SK-MEL-5 (cell line): ENCODE measurements at regions not wholly inside any gene's neighbourhood (a gene's known extent, or its start where the extent isn't known, plus 50 kb on each side); places are given as distances from the start of the nearest gene placed in this dataset.

ENCODE experiments used
- DNase-seq: peaks from one replicate; pipeline ENCODE4 v3.0.0-alpha.2; 2016; ENCODE audit warnings: low read depth, low spot score
- in situ Hi-C: cut with HindIII; loops from 2 replicates; pipeline ENCODE4 v1.10.0; 2016; ENCODE audit warnings: low sequenced_read_pairs, high pct_unique_total_duplicates, low pct_unique_long_range_greater_than_20kb

DNA sequence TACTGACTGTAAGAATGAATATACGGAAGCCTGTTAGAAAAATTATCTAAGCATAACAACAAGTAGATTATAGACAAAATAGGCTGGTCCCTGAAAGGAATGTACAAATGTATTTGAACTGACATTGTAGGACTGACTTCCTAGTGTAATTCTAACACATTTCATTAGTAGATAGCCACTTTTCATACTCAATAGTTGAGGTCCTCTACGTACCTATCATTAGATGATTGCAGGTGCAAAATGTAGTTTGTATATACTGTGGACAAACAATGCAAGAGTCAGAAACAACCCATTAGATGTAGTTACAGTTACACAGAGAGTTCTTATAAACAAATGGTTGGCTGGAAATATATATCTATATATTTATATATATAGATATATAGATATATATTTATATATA, 402.3 kb upstream of the SLITRK6 start:
- DNase-seq, result no peak
- in situ Hi-C loops, result no loop called here

- no peak for DNase-seq
- in situ Hi-C loops, result no loop called here
Observed at GRCh38 chr13:86193281-86193680, 394.1 kb upstream of the SLITRK6 start.

DNA sequence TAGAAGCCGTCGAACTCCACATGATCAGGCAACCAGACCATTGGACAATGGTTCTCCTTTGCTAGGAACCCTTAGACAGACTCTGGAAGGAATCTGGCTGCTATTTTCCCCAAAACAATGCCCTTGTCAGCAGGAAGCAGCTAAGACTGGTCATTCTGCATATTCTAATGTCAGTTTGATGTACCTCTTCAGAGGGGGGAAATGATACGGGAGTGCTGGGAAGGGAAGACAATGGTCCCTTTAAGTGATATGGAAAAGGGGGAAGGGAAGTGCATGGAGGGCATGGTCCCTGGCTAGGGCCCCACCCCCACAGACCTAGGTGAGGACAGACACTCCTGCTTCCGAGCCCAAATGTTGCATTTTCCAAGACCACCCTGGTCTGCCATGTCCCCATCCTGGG, 389.0 kb upstream of the SLITRK6 start:
- no peak for DNase-seq
- in situ Hi-C loops, result no loop called here

DNA sequence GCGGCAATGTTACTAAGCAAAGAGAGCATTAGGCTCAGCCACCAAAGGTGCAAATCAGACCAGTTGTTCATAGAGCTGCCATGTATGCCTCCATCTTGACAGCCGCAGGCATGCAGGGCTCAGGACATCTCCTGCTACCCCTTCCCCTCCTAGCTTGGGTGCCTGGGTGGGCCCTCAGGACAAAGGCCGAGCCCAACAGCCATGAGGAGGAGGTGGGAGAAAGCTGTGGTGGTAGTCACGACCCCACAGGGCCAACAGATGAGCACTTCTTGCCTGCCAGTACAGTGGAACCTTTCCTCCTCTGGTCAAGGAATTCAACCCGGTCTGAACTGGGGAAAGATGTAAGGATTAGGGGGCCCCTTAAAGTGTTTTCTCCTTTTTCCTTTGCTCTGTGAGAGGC, 386.4 kb upstream of the SLITRK6 start:
- in situ Hi-C loops, result no loop called here

GRCh38 chr13:86185107-86185506, 385.9 kb upstream of the SLITRK6 start:
- in situ Hi-C loops, result no loop called here
- no peak for DNase-seq

More for the DNA sequence above, 386.4 kb upstream of the SLITRK6 start:
- no peak for DNase-seq

DNA sequence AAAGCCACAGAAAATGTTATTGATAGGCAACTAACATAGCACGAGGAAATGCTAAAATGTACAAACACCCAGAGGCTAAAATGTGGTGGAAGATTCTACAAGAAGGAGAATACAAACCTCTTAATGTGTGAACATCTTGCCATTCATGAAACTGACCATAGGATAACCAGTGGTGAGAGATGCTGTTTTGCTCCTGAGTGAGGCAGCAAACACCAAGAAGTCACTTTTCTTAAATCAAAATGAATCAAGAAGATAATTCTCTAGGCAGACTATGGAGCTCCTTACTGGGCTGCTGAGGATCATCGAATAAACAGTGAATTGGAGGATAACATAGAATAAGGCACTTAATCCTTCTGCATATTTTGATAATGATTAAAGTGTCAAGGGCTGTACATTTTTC, 375.4 kb upstream of the SLITRK6 start:
- DNase-seq, result peak; percentile 38
- in situ Hi-C loops, result no loop called here

DNA sequence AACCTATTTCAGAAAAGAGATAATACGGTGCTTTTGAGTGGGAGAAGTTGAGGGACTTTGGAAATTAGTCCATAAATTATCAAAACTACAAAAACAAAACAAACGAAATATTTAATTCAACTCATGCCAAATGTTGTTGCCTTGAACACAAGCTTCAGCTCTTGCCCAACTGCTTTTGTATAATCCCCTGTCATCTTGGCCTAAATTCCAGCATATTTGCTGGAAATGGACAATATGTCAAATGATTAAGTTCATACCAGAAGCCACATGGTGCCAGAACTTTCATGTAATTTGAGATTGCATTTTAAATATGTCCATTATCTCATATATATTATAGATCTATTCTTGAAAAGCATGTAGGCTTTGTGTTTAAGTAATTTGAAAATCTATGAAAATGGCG, 373.7 kb upstream of the SLITRK6 start:
- DNase-seq, result no peak
- in situ Hi-C loops, result no loop called here

DNA sequence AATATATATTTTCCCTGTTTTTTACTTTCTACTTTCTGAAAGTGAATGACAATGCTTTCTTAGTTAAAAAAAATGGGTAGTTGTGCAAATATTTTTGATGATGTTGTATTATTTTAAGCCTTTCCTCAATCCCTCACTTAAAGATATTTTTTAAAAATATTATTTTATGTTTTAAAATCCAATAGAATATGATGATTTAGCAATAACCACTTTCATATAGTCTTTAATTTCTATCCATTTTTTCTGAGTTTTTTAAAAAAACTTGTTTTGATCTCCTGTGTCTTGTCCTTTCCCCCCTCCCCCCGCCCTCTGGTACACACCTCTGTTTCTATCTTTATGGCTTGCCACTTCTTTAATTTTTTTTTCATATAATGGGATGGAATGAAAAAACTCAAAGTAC, 362.0 kb upstream of the SLITRK6 start:
- DNase-seq, result no peak
- in situ Hi-C loops, result no loop called here

DNA sequence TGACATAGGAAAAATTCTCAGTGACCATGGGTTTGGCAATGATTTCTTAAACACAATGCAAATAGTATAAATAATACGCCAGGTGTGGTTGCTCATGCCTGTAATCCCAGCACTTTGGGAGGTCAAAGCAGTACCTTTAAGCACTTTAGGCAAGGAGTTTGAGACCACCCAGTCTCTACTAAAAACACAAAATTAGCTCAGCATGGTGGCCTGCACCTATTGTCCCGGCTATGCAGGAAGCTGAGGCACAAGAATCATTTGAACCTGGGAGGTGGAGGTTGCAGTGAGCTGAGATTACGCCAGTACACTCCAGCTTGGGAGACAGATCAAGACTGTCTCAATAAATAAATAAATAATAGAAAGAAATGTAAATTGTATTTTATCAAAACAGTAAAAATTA, 356.5 kb upstream of the SLITRK6 start:
- in situ Hi-C loops, result no loop called here
- no peak for DNase-seq

GRCh38 chr13:86142080-86142479, 342.9 kb upstream of the SLITRK6 start:
- in situ Hi-C loops, result no loop called here
- DNase-seq, result no peak

GRCh38 chr13:86135856-86136255, 336.6 kb upstream of the SLITRK6 start:
- no peak for DNase-seq
- in situ Hi-C loops, result no loop called here

GRCh38 chr13:86121881-86122280, 322.7 kb upstream of the SLITRK6 start:
- no peak for DNase-seq
- in situ Hi-C loops, result no loop called here

DNA sequence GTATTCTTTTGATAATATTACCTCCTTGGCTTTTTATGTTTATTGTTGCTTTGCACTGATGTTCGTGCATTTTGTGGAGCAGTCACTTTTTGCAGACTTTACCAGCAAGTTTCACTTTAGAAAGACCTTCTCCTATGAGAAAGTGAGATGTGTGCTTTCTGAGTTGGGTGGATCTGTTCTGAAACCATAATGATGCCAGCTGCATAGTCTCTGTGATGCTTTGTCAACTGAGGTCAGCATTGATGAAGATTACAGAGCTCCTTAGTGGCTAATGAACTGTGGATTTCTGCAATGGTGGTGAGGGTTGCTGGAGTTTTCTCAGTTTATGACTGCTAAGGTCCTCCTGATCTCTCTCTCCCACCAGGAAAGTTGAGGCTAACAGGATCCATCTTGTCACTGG, 309.9 kb upstream of the SLITRK6 start:
- in situ Hi-C loops, result no loop called here
- no peak for DNase-seq

DNA sequence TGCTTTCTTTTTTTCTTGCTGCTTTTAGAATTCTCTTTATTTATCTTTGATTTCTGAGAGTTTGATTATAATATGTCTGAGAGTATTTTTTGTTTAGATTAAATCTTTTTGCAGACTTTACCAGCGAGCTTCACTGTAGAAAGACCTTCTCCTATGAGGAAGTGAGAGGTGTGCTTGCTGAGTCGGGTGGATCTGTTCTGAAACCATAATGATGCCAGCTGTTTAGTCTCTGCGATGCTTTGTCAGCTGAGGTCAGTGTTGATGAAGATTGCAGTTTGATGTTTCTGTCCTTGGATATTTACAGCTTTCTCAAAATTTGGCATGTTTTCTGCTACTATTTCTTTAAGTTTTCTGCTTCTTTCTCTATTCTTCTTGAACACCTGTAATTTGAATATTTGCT, 309.1 kb upstream of the SLITRK6 start:
- in situ Hi-C loops, result no loop called here
- DNase-seq, result no peak

DNA sequence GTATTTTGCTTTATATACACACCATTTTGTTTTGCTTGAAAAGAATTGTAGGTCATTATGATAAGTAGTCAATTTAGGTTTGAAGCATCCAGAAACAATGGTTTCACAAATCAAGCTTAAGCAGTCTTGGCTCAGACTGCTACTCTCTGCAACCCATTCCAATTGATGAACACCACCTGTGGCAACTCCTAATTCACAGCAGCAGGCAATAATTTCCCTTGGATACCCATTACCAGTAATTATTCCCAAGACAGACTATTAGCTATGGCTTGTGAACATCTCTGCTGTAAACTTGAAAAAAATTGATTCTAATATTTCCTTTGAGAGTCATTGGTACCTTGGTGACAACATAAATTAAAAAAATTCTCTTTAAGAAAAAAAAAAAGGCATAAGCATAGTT, 299.3 kb upstream of the SLITRK6 start:
- in situ Hi-C loops, result no loop called here
- no peak for DNase-seq

DNA sequence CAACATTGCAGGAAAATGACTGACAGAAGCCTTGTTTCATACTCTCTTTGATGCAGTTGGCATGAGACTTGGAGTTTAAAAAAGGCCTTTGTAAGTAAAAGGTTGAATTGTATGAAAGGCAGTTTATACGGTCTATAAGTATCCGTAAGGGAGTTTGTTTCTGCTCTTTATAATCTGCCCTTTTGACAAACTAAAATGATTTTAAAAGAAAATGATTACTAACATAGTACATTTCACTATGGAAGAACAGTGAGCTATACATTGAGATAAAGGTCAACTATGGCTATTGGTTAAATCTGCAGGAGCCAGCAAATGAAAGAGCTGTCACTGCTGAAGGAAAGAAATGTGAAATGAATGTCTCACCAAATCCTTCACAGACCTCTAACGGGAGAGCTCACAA, 296.1 kb upstream of the SLITRK6 start:
- peak; percentile 64 for DNase-seq
- in situ Hi-C loops, result no loop called here

DNA sequence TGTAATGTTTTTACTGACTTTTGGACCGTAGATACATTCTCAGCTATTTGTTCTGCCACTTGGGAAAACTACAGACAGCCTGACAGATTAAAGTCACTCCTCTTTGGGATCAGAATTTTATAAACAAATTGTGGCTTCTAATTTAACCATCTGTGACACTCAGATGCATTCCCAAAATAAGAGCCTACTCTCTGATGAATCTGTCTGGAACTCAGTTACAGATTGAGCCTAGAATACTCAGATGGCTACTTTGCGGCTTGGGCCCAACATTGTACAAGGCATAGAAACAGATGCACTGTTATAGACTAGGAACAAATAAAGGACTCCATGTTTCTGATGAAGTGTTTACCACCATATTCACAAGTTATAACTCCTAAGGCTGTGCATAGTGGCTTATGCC, 291.0 kb upstream of the SLITRK6 start:
- DNase-seq, result no peak
- in situ Hi-C loops, result no loop called here

DNA sequence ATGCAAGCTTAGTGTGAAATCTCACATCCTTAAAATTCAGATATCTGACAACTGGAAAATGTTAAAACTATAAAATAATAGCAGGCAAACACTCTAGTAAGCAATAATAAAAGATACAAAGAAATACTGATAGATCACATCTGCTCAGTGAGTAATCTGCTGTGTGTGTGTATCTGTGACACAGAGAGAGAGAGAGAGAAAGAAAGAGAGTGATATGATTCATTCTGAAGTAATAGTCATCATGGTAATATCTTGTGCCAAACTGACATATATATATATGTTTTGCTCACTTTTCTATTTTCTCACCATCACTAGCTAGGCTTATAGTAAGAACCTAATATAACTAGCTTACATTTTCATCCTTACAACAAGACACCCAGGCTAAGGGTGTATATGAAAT, 288.0 kb upstream of the SLITRK6 start:
- in situ Hi-C loops, result no loop called here
- DNase-seq, result no peak

GRCh38 chr13:86085890-86086289, 286.7 kb upstream of the SLITRK6 start:
- in situ Hi-C loops, result no loop called here
- peak; percentile 29 for DNase-seq

DNA sequence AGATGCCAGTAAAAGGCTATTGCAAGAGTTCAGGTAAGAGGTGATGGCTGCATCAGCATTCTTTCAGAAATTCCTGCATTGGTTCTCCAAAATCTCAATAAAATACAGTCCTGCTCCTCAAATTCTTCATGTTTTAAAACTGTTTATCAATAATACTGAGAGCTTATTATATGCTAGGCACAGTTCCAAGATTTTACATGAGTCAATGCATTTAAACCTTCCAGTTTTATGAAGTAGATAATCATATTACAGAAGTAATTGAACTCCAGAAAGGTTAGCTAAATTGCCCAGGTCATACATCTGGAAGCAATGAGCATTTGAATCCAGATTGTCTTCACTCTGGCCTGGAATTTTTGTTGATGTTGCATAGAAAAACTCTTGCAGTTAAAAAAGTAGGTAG, 282.9 kb upstream of the SLITRK6 start:
- no peak for DNase-seq
- in situ Hi-C loops, result no loop called here
